Germinal center (tissue), 1 donor: ENCODE measurements at regions not wholly inside any gene's neighbourhood (a gene's known extent, or its start where the extent isn't known, plus 50 kb on each side); places are given as distances from the start of the nearest gene placed in this dataset.
"Not testable (repeated sequence)": the region's sequence is repeated elsewhere in the genome, so short reads cannot be mapped to it uniquely, and the experiment has no call there.

Experiments
- DNase-seq: peaks from one replicate; pipeline ENCODE4 v3.0.0; 2012; ENCODE audit warnings: mixed read lengths, low spot score

DNA sequence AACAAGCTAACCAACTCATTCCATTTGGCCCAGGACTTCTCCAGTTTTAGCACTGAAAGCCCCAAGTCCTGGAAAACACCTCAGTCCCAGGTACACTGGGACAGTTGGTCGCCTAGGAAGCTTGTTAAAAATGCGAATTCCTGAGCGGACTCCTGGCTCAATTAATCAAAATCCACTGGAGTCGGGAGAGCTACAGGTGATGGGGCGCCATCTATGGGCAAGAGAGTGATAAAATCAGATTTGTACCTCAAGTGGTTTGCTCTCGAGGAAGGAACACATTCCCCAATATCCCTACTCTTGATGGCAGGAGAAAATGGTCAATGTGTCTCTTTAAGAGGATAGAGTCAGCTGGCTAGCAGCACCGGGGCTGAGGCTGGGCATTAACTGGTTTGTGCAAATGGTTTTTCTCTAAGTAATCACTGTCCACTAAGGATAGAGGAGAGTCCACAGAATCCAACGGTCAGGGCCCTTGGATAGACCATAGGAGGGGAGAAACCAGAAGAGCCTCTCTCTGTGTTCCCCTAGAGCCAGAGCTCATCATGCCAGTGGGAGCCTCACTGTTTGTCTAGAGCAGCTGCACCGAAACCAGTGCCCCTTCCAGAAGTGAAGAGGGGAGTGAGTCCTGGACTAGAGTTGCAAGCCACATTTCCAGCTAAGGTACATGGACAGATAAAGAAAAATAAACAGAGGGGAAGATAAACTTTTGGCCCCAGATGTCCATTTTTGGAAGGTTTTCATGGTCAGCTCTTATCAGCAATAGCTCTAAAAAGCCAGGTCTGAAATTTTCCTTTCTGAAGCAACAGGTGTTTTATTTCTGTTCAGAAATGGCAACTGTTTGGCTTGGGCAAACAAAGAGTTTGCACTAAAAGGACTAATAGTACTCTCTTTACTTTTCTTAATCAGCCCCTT lies 148.5 kb downstream of the TENT5C start:
- DNase-seq: peak; percentile 58

GRCh38 chr1:117757668-117758067 lies 151.8 kb downstream of the TENT5C start:
- no peak for DNase-seq

DNA sequence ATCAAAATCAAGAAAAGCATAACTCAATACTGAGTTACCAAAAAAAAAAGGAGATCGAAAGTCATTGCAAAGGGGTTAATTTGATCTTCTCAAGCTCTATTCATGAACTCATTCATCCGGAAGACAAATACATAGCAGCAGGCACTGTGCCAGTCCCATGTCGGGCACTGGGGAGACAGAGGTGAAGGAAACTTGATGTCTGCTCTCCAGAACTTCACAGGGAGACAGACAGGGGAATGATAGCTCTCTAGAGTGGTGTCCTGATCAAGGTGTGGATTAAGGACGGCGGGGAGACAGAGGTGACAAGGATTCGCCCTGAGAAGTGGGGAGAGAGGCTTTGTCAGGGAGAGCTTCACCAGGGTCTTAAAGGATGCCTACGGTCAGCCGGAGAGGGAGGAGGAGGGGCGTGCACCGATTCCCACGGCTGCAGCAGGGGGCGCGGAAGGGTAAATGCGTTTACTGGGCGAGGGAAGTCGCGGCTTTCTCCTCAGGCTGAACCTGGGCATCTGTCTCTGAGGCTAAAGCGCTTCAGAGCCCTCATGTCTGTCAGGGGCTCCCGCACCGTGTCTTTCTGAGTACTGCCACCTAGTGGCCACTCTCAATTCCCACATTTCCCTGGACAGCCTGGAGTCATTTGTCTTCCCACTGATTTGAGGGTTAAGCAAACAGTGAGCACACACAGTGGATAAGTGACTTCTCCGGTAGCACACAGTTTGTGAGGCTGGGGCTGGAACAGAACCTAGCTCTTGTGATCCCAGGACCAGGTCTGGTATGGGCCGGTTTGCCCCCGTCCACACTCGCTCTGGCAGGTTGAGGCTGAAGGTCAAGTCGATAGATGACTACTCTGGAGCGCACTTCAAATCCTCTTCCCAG lies 152.8 kb downstream of the TENT5C start:
- DNase-seq: peak; percentile 79

- no peak for DNase-seq
Observed at GRCh38 chr1:117759535-117759934, 153.7 kb downstream of the TENT5C start.

GRCh38 chr1:117760069-117760468 lies 154.2 kb downstream of the TENT5C start:
- no peak for DNase-seq

GRCh38 chr1:117760485-117760884 lies 154.6 kb downstream of the TENT5C start:
- DNase-seq: no peak

GRCh38 chr1:117767756-117768155 lies 161.7 kb downstream of the GDAP2 start:
- not testable (repeated sequence) for DNase-seq

DNA sequence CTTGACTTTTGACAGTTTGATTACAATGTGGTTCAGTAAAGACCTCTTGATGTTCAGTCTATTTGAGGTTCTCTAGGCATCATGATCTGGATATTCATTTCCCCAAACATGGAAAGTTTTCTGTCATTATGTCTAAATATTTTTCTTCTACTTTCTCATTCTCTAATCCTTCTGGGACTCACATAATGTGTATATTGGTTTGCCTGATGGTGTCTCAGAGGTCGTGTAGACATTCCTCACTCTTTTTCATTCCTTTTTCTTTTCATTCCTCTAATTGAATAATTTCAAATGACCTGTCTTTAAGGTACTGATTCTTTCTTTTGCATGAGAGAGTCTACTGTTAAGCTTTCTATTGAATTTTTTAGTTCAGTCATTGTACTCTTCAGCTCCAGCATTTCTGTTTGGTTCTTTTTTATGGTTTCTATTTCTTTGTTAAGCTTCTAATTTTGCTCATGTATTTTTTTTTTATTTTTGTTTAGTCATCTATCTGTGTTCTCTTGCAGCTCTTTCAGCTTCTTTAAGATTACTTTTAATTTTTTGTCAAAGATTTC lies 158.4 kb downstream of the GDAP2 start:
- no peak for DNase-seq

DNA sequence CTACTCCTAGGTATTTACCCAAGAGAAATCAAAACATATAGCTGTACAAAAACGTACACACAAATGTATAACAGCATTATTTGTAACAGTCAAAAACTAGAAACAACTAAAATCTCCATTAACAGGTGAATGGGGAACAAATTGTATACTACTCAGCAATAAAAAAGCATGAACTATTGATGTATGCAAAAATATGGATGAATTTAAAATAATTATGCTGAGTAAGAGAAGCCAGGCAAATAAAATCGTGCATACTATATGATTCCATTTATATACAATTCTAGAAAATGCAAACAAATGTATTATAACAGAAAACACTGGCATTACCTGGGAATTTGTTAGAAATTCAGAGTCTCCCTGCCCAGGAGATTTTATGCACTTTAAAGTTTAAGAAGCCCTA lies 150.1 kb downstream of the GDAP2 start:
- DNase-seq: no peak

- DNase-seq: no peak
Observed at GRCh38 chr1:117780687-117781475, 148.5 kb downstream of the GDAP2 start.

- no peak for DNase-seq
Observed at GRCh38 chr1:117782056-117782455, 147.4 kb downstream of the GDAP2 start.

- no peak for DNase-seq
Observed at GRCh38 chr1:117783606-117784396, 145.6 kb downstream of the GDAP2 start.

GRCh38 chr1:117788014-117788413 lies 141.4 kb downstream of the GDAP2 start:
- DNase-seq: no peak

DNA sequence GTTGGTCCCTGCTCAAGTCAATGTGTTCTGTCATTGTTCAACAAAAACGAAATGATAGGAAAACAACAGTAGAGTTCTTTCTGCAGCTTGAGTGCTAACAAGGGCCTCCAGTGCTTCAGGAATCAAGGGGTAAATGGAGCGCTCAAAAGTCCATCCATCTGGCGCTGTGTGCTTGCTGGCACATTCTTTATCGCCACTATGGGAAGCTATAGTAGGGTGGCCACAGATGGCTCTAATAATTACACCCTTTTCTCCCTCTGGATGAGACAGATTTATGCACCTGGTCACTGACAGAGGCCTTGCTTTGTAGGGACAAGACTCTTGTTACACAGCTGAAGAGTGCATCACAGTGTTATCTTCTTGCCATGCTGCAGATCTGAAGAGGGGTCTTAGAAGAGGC lies 136.0 kb downstream of the GDAP2 start:
- no peak for DNase-seq

DNA sequence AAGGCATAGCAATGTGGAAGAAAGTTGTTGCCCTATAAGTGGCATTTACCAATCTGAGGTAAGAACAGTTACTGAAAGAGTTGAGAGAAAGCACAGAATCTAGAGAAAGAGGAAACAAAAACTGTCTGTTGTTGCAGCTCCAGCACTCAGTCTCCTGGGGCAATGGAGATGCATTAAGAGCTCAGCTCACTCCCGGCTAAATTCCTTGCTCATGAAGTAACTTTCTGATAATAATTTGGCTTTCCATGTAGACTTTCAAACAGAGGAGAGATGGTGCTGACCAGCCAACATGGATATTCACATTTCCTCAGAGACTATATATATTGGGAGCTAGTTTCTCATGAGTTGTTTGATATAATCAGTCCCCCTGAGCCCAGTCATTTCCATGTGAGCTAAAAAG lies 135.3 kb downstream of the GDAP2 start:
- DNase-seq: no peak

DNA sequence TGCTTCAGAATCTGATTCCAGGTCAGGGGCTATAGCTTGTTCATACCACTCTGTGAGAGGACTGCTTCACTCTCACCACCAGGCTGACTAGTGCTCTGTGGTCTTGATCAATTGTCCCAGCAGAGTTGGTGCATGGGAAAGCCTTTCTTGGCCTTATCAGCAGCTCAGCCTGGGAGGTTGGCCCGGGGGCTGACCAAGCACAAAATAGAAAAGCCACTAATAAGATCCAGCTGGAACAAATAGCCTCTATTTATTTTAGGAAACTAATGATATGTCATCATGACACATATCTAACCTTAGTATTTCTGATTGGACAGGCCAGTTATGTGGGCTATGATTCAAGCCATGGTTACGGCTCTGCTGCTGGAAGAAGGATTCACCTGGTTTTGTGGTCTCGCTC lies 134.2 kb downstream of the GDAP2 start:
- no peak for DNase-seq

DNA sequence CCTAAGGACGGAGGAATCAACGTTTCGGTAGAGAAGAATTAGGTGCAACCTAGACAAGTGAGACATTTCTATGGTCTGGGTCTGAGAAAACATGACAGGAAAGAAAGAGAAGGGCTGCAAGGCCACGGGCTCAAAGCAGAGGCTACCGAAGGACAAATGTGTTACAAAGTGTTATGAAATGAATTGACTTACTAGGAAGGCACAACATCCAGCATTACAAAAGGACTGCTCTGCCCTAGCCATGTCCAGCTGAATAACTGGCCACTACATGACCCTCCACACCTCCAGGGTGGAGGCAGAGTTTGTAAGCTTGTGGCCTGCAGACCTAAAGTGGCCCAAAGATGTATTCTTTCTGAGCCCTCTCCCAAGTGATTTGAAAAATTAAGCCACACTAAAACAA lies 133.6 kb downstream of the GDAP2 start:
- DNase-seq: no peak

DNA sequence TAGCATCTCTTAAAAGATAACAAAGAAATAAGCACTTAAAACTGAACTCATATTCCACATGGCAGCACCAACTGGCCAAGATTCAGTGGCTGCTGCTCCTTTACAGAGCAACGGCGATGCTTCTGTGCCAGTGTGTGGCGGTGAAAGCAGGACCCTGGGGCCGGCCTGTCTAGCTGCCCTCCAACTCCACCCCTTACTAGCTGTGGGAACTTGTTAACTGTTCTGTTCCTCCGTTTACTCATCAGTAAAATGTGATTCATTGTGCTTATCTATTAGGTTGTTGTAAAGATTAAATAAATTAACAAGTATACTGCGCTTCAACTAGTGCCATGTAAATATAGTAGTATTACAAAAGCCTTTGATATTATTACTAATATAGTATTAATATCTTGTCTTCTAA lies 133.2 kb downstream of the GDAP2 start:
- DNase-seq: no peak

- no peak for DNase-seq
Observed at GRCh38 chr1:117798550-117798949, 130.9 kb downstream of the GDAP2 start.

GRCh38 chr1:117802531-117803257 lies 126.7 kb downstream of the GDAP2 start:
- no peak for DNase-seq
